ENCODE measurements at regions not wholly inside any gene's neighbourhood (a gene's known extent, or its start where the extent isn't known, plus 50 kb on each side); places are given as distances from the start of the nearest gene placed in this dataset.

- no peak for TF ChIP-seq JAZF1 (CRISPR knock-in tag; IDR thresholded peaks at IDR 0.05)
- no peak for TF ChIP-seq USF2 (CRISPR knock-in tag; IDR thresholded peaks at IDR 0.05)
- no peak for TF ChIP-seq FOXJ3 (CRISPR knock-in tag; IDR thresholded peaks at IDR 0.05; ENCODE audit: borderline replicate concordance)
- no peak for TF ChIP-seq TEAD4 (CRISPR knock-in tag; IDR thresholded peaks at IDR 0.05)
Measured at GRCh38 chr21:22044431-22044830, 1046.2 kb downstream of the NCAM2 start.

Data from WTC11 (cell line).